A673 (cell line): ENCODE measurements at regions not wholly inside any gene's neighbourhood (a gene's known extent, or its start where the extent isn't known, plus 50 kb on each side); places are given as distances from the start of the nearest gene placed in this dataset.
A peak's percentile ranks its signal among the peaks of the same experiment; 100 is the strongest.

Source experiments
- BruUV-seq: library from RNA; stranded (reverse); fragments of 400-500 nt; replicated peaks from 2 replicates; lab custom pipeline; 2021; lab: Mats Ljungman, UMichigan
- CTCF ChIA-PET: fragments of 300-600 bp; sonication (Branson Sonifier 250); formaldehyde crosslinking; loops from one replicate; lab custom pipeline; 2022; ENCODE audit warnings: antibody characterized with exemption; lab: Charles Lee
- POLR2A ChIA-PET: fragments of 300-600 bp; sonication (Branson Sonifier 250); formaldehyde crosslinking; loops from one replicate; lab custom pipeline; 2022; ENCODE audit warnings: antibody characterized with exemption; ENCODE audit not compliant: low non-redundant PET; lab: Charles Lee
- DNase-seq: peaks from one replicate; pipeline ENCODE4 v3.0.0-alpha.2; 2015; ENCODE audit warnings: low spot score
- H3K27ac ChIP-seq: fragments of 200-600 bp; sonication (generic); 2 replicates; pipeline ENCODE4 v1.5.1; 2016; ENCODE audit warnings: mixed run types, low read depth, mild to moderate bottlenecking, mixed read lengths, antibody characterized with exemption, low read length; ENCODE audit not compliant: poor library complexity, severe bottlenecking
- H3K27me3 ChIP-seq: fragments of 200-600 bp; sonication (generic); replicated peaks from 2 replicates; pipeline ENCODE4 v1.6.1; 2017; ENCODE audit warnings: mixed run types, low read depth, mild to moderate bottlenecking, mixed read lengths, antibody characterized with exemption, low read length; ENCODE audit not compliant: insufficient read depth, poor library complexity
- H3K36me3 ChIP-seq: fragments of 200-600 bp; sonication (generic); 2 replicates; pipeline ENCODE4 v1.6.1; 2016; ENCODE audit warnings: mixed run types, mild to moderate bottlenecking, mixed read lengths, antibody characterized with exemption, low read length; ENCODE audit not compliant: insufficient read depth, poor library complexity, severe bottlenecking
- H3K4me1 ChIP-seq: fragments of 200-600 bp; sonication (generic); 2 replicates; pipeline ENCODE4 v1.6.1; 2017; ENCODE audit warnings: mixed run types, mild to moderate bottlenecking, mixed read lengths, antibody characterized with exemption, low read length; ENCODE audit not compliant: insufficient read depth, poor library complexity, severe bottlenecking
- H3K4me3 ChIP-seq: fragments of 200-600 bp; sonication (generic); 2 replicates; pipeline ENCODE4 v1.5.1; 2016; ENCODE audit warnings: low read depth, mixed run types, mild to moderate bottlenecking, mixed read lengths, low read length; ENCODE audit not compliant: poor library complexity, severe bottlenecking
- H3K9me3 ChIP-seq: fragments of 200-600 bp; sonication (generic); 2 replicates; pipeline ENCODE4 v1.6.1; 2016; ENCODE audit warnings: mixed run types, low read depth, mild to moderate bottlenecking, mixed read lengths, antibody characterized with exemption, low read length; ENCODE audit not compliant: poor library complexity, severe bottlenecking
- EZH2 ChIP-seq: fragments of 200-600 bp; sonication (generic); IDR thresholded peaks from 2 replicates; pipeline ENCODE4 v1.6.1; 2017; ENCODE audit warnings: borderline replicate concordance, low read depth, mild to moderate bottlenecking, mixed read lengths, antibody characterized with exemption, low read length; ENCODE audit not compliant: poor library complexity, severe bottlenecking
- intact Hi-C: fragments of 100-400 bp; cut with micrococcal nuclease; formaldehyde crosslinking; loops from one replicate; pipeline ENCODE4 v1.10.0; 2022; ENCODE audit not compliant: unreplicated experiment
- TF ChIP-seq, protein P1 (sequence below): fragments of 300-800, 200-600 bp; sonication (generic); conservative IDR thresholded peaks from 2 replicates; pipeline ENCODE4 v1.5.1; 2017; ENCODE audit warnings: low read depth, mild to moderate bottlenecking, antibody characterized with exemption, low read length, moderate library complexity, mixed read lengths

DNA sequence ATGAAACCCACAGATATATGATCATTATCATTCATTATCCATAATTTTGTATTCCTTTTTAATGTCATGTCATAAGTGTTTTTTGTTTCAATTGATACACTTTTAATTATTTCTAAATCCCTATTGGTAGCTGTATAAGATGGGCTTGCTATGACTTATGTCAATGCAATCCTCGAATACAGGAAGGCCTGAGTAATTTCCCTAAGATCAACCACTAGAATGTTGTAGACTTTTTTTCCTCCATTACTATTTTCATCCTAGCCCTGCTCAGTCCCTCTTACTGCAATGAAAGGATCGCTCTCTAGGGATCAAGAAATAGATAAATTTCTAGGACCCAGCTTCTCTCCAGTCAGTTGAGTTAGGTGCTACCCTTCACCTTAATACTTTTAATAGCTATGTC is 186.3 kb downstream of the KCNE4 start:
- no peak overlapping the region for H3K27ac ChIP-seq
- no peaks in the 10 kb centered on the region for H3K27me3 ChIP-seq
- no TSS peak for BruUV-seq
- peaks cover 3% of the 10 kb centered on the region for H3K4me1 ChIP-seq
- no peak for TF ChIP-seq EZH2
- TF ChIP-seq, protein P1, sequence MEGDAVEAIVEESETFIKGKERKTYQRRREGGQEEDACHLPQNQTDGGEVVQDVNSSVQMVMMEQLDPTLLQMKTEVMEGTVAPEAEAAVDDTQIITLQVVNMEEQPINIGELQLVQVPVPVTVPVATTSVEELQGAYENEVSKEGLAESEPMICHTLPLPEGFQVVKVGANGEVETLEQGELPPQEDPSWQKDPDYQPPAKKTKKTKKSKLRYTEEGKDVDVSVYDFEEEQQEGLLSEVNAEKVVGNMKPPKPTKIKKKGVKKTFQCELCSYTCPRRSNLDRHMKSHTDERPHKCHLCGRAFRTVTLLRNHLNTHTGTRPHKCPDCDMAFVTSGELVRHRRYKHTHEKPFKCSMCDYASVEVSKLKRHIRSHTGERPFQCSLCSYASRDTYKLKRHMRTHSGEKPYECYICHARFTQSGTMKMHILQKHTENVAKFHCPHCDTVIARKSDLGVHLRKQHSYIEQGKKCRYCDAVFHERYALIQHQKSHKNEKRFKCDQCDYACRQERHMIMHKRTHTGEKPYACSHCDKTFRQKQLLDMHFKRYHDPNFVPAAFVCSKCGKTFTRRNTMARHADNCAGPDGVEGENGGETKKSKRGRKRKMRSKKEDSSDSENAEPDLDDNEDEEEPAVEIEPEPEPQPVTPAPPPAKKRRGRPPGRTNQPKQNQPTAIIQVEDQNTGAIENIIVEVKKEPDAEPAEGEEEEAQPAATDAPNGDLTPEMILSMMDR, result no peak
- CTCF ChIA-PET, result no interaction called here
- H3K9me3 ChIP-seq, result no peaks in the 10 kb centered on the region
- DNase-seq, result no peak
- H3K36me3 ChIP-seq, result no peaks in the 10 kb centered on the region
- H3K4me3 ChIP-seq, result no peak overlapping the region
- POLR2A ChIA-PET, result no interaction called here
- intact Hi-C loops, result no loop called here

DNA sequence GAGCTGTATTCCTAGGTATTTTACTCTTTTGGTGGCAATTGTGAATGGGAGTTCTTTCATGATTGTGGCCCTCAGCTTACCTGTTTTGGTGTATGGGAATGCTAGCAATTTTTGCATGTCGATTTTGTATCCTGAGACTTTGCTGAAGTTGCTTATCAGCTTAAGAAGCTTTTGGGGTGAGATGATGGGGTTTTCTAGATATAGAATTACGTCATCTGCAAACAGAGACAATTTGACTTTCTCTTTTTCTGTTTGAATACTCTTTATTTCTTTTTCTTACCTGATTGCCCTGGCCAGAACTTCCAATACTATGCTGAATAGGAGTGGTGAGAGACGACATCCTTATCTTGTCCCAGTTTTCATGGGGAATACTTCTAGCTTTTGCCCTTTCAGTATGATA is 191.2 kb downstream of the KCNE4 start:
- intact Hi-C loops, result no loop called here

DNA sequence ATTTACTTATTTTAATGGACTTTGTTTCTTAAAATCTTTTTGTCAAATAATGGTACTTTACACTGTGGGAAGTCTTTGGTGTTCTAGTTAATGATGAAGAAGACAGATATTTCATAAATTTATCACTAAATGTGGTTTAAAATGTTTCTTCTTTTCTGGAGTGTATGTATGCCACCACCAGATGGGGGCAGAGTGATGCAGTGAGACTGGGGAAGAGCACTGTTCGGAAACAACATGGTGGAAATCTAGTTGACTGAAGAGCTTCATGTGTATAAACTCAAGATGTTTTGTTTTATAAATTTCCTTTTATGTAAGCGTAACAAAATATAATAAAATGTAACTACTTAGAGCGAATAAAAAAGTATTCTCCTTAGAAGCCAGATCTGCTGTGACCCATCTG is 195.1 kb downstream of the KCNE4 start:
- Histone ChIP-seq H3K27me3 (no peaks in the 10 kb centered on the region), H3K4me3 (no peak overlapping the region), H3K27ac (no peak overlapping the region), H3K4me1 (no peaks in the 10 kb centered on the region), H3K36me3 (no peaks in the 10 kb centered on the region), H3K9me3 (no peaks in the 10 kb centered on the region)
- DNase-seq, result peak; percentile 73
- no TSS peak for BruUV-seq
- POLR2A ChIA-PET, result interaction anchor here (0.6 kb wide), 1 partner anchor 80 kb away, joined by 8 read pairs; no protein-coding TSS in a partner anchor
- no peak for TF ChIP-seq EZH2
- TF ChIP-seq, protein P1, result peak; percentile 72
- intact Hi-C loops, result no loop called here
- CTCF ChIA-PET, result interaction anchor here (0.6 kb wide), 1 partner anchor 328 kb away, joined by 8 read pairs; no protein-coding TSS in a partner anchor

More for the DNA sequence above, 191.2 kb downstream of the KCNE4 start:
- Histone ChIP-seq H3K27me3 (no peaks in the 10 kb centered on the region), H3K4me3 (no peak overlapping the region), H3K27ac (no peak overlapping the region), H3K9me3 (no peaks in the 10 kb centered on the region), H3K4me1 (no peaks in the 10 kb centered on the region), H3K36me3 (no peaks in the 10 kb centered on the region)
- no peak for DNase-seq
- CTCF ChIA-PET, result no interaction called here
- POLR2A ChIA-PET, result no interaction called here
- BruUV-seq, result no TSS peak
- TF ChIP-seq, protein P1, result no peak
- TF ChIP-seq EZH2, result no peak
